Adrenal gland (tissue), 9 donors: ENCODE measurements at regions not wholly inside any gene's neighbourhood (a gene's known extent, or its start where the extent isn't known, plus 50 kb on each side); places are given as distances from the start of the nearest gene placed in this dataset.

Experiments
- DNase-seq, 7 donors: peaks; one replicate each; pipeline ENCODE4 v3.0.0-alpha.2; 2019 to 2020
- H3K27ac ChIP-seq, 5 donors: fragments of 200-600 bp; sonication (generic) in 4 of 5; 1 replicate in 3 of 5; 2 replicates in 2 of 5; pipeline versions ENCODE4 v1.5.1 to v1.8.0; 2016 to 2020; ENCODE audit warnings: mild to moderate bottlenecking in 1 of 5
- H3K27me3 ChIP-seq: fragments of 200-600 bp; 2 replicates; pipeline ENCODE4 v1.8.0; 2021
- H3K36me3 ChIP-seq, 2 donors: fragments of 200-600 bp; replicated peaks in 1 of 2; 1 replicate in 1 of 2; 2 replicates in 1 of 2; pipeline versions ENCODE4 v1.5.1 to v1.8.0; 2018 to 2022
- H3K4me1 ChIP-seq, 2 donors: fragments of 200-600 bp; replicated peaks in 1 of 2; 1 replicate in 1 of 2; 2 replicates in 1 of 2; pipeline versions ENCODE4 v1.5.1 to v1.8.0; 2018 to 2021
- H3K4me3 ChIP-seq, 4 donors: fragments of 200-600 bp; sonication (generic) in 3 of 4; one replicate each; pipeline ENCODE4 v1.5.1; 2016 to 2018
- H3K9me3 ChIP-seq, 3 donors: fragments of 200-600 bp; sonication (generic) in 1 of 3; replicated peaks in 1 of 3; 1 replicate in 2 of 3; 2 replicates in 1 of 3; pipeline versions ENCODE4 v1.5.1 to v1.8.0; 2016 to 2021
- POLR2A ChIP-seq, 2 donors: fragments of 450-650 bp; IDR thresholded peaks; one replicate each; pipeline ENCODE4 v1.6.1; 2017; ENCODE audit warnings: antibody characterized with exemption in 2 of 2, mild to moderate bottlenecking in 2 of 2, moderate library complexity in 1 of 2
- WGBS, 4 donors: extraction: QIAGEN DNeasy Blood & Tissue Kit in 2 of 4; methylation state at CpG; one replicate each; pipeline versions ENCODE4 v1.1.5 to v1.1.7; 2013 to 2017; 5-methylcytosine and 5-hydroxymethylcytosine counted together
- intact Hi-C, 2 donors: fragments of 100-400 bp; cut with DNase I; formaldehyde crosslinking; loops; one replicate each; pipeline versions ENCODE4 v1.14.1 to v1.15.0; 2022 to 2023
- TF ChIP-seq, protein P1 (sequence below), 6 experiments: fragments of 450-650 bp in 4 of 6; fragments of 200-600 bp in 2 of 6; sonication (generic) in 1 of 6; IDR thresholded peaks; 1 replicate in 5 of 6; 2 replicates in 1 of 6; pipeline versions ENCODE4 v1.5.1 to v1.8.0; 2016 to 2021; ENCODE audit warnings: antibody characterized with exemption in 6 of 6, mild to moderate bottlenecking in 2 of 6, moderate library complexity in 1 of 6
- donor health status: healthy with polysubstance abuse.
- donor health status: Bipolar disorder and iron deficiency.
- donor health status: DM: yes; HTN: yes; CAD: no.
- donor health status: DM: no; HTN: no; CAD: no.
- donor health status: DM: no; HTN: no; CAD: no.

- TF ChIP-seq, protein P1, sequence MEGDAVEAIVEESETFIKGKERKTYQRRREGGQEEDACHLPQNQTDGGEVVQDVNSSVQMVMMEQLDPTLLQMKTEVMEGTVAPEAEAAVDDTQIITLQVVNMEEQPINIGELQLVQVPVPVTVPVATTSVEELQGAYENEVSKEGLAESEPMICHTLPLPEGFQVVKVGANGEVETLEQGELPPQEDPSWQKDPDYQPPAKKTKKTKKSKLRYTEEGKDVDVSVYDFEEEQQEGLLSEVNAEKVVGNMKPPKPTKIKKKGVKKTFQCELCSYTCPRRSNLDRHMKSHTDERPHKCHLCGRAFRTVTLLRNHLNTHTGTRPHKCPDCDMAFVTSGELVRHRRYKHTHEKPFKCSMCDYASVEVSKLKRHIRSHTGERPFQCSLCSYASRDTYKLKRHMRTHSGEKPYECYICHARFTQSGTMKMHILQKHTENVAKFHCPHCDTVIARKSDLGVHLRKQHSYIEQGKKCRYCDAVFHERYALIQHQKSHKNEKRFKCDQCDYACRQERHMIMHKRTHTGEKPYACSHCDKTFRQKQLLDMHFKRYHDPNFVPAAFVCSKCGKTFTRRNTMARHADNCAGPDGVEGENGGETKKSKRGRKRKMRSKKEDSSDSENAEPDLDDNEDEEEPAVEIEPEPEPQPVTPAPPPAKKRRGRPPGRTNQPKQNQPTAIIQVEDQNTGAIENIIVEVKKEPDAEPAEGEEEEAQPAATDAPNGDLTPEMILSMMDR (IDR thresholded peaks at IDR 0.05) = no peak
- TF ChIP-seq POLR2A (IDR thresholded peaks at IDR 0.05) = no peak
- WGBS, 4 donors = 48 to 63% (median 56%) methylated on average over 3 of the region's 3 CpGs
- Histone ChIP-seq H3K27me3 (no peaks in the 10 kb centered on the region), H3K36me3 (no peaks in the 10 kb centered on the region), H3K4me3 (no peak overlapping the region), H3K4me1 (no peaks in the 10 kb centered on the region), H3K9me3 (no peaks in the 10 kb centered on the region), H3K27ac (no peak overlapping the region)
- intact Hi-C loops = no loop called here
- DNase-seq = no peak
These were observed 1333.1 kb downstream of the CDH8 start for GRCh38 chr16:60703096-60703495.

- DNase-seq = no peak
- 60 to 82% (median 73%) methylated on average over 2 of the region's 2 CpGs for WGBS, 4 donors
- Histone ChIP-seq H3K9me3 (no peaks in the 10 kb centered on the region), H3K4me1 (no peaks in the 10 kb centered on the region), H3K27me3 (no peaks in the 10 kb centered on the region), H3K4me3 (no peak overlapping the region), H3K27ac (no peak overlapping the region), H3K36me3 (no peaks in the 10 kb centered on the region)
- no peak for TF ChIP-seq POLR2A (IDR thresholded peaks at IDR 0.05)
- TF ChIP-seq, protein P1 (IDR thresholded peaks at IDR 0.05) = no peak
- intact Hi-C loops = no loop called here
These were observed 1349.4 kb downstream of the CDH8 start for GRCh38 chr16:60686824-60687223.

DNA sequence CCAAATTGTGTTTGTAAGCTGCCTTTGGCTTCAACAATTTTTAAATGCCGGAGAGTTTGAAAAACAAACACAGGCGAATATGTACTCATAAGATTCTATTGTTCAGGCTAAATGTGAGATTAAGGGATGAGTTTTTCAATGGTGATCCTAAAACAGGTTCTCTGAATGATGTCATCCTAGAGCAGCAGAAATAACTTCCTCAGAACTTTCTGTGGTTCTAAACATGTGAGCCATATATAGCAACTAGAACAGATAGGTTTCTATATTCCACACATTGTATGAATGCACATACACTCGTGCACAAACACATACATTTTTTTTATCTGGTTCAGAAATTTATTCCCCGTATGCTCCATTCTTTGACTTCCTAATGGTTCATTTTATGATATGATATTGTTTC, 1352.2 kb downstream of the CDH8 start:
- Histone ChIP-seq H3K9me3 (no peaks in the 10 kb centered on the region), H3K27me3 (no peaks in the 10 kb centered on the region), H3K36me3 (no peaks in the 10 kb centered on the region), H3K4me3 (no peak overlapping the region), H3K4me1 (no peaks in the 10 kb centered on the region), H3K27ac (no peak overlapping the region)
- no peak for DNase-seq
- WGBS, 4 donors = 32 to 60% (median 33%) methylated on average over 4 of the region's 4 CpGs
- intact Hi-C loops = no loop called here
- no peak for TF ChIP-seq POLR2A (IDR thresholded peaks at IDR 0.05)
- TF ChIP-seq, protein P1 (IDR thresholded peaks at IDR 0.05) = no peak

GRCh38 chr16:60682219-60682618, 1354.0 kb downstream of the CDH8 start:
- intact Hi-C loops = no loop called here
- Histone ChIP-seq H3K36me3 (no peaks in the 10 kb centered on the region), H3K9me3 (no peaks in the 10 kb centered on the region), H3K27me3 (no peaks in the 10 kb centered on the region), H3K4me1 (no peaks in the 10 kb centered on the region), H3K27ac (no peak overlapping the region), H3K4me3 (no peak overlapping the region)
- no peak for DNase-seq
- TF ChIP-seq, protein P1 (IDR thresholded peaks at IDR 0.05) = no peak
- no peak for TF ChIP-seq POLR2A (IDR thresholded peaks at IDR 0.05)
- 58 to 74% (median 61%) methylated on average over 1 of the region's 1 CpG for WGBS, 4 donors
